ENCODE measurements at regions not wholly inside any gene's neighbourhood (a gene's known extent, or its start where the extent isn't known, plus 50 kb on each side); places are given as distances from the start of the nearest gene placed in this dataset.

GRCh38 chr13:60969656-60970055, 446.0 kb downstream of the PCDH20 start:
- no peak overlapping the region for H3K4me3 ChIP-seq (ENCODE audit: low read depth in 2 of 2, low read length in 1 of 2)
- no peak overlapping the region for H2AFZ ChIP-seq (ENCODE audit: low read depth)
- H4K20me1 ChIP-seq (ENCODE audit: insufficient read depth), result no peaks in the 10 kb centered on the region
- no peak overlapping the region for H3K4me2 ChIP-seq
- no peaks in the 10 kb centered on the region for H3F3A ChIP-seq (replicated peaks; ENCODE audit: insufficient read depth)
- DNase-seq, result no peak
- no peaks in the 10 kb centered on the region for H3K4me1 ChIP-seq (ENCODE audit: control insufficient read depth in 1 of 2, insufficient read depth in 2 of 2, low read depth in 1 of 2, low read length in 1 of 2)
- no peak for TF ChIP-seq NFIC (IDR thresholded peaks at IDR 0.05; ENCODE audit: borderline replicate concordance)
- TF ChIP-seq JUND (IDR thresholded peaks at IDR 0.05), result no peak
- TF ChIP-seq EZH2phosphoT487 (IDR thresholded peaks at IDR 0.05; ENCODE audit: borderline replicate concordance, low read depth), result no peak
- no peak for TF ChIP-seq YY1 (IDR thresholded peaks at IDR 0.05; ENCODE audit: low read depth)
- no peak for TF ChIP-seq SMC3 (IDR thresholded peaks at IDR 0.05; ENCODE audit: low read depth, low read length)
- TF ChIP-seq RXRA (IDR thresholded peaks at IDR 0.05; ENCODE audit: borderline replicate concordance, low read depth), result no peak
- no peak for TF ChIP-seq MEF2A (IDR thresholded peaks at IDR 0.05; ENCODE audit: borderline replicate concordance, low read depth)
- no peak for TF ChIP-seq ZBTB33 (IDR thresholded peaks at IDR 0.05; ENCODE audit: borderline replicate concordance, low read depth)
- H3K27me3 ChIP-seq (ENCODE audit: insufficient read depth), result no peaks in the 10 kb centered on the region
- WGBS (ENCODE audit: low lambda C conversion rate), result 5% methylated on average over 2 of the region's 2 CpGs
- H3K9me2 ChIP-seq, result no peaks in the 10 kb centered on the region
- H3K79me2 ChIP-seq (ENCODE audit: insufficient read depth), result no peaks in the 10 kb centered on the region
- no peak overlapping the region for H3K27ac ChIP-seq (ENCODE audit: low read depth in 2 of 2, low read length in 1 of 2)
- H3K36me3 ChIP-seq (replicated peaks in 1 of 2; ENCODE audit: control insufficient read depth in 1 of 2, insufficient read depth in 2 of 2, low read length in 1 of 2), result no peaks in the 10 kb centered on the region
- no peak overlapping the region for H3K9ac ChIP-seq
- ChIA-PET CTCF (no interaction called here), POLR2A (no interaction called here)
- H3K9me3 ChIP-seq, result no peaks in the 10 kb centered on the region; the same call in 1 of the 2 replicates

- POLR2A ChIA-PET, result no interaction called here
- Histone ChIP-seq H3K4me2 (no peak overlapping the region), H3K27ac (ENCODE audit: low read depth in 2 of 2, low read length in 1 of 2) (no peak overlapping the region), H3F3A (replicated peaks; ENCODE audit: insufficient read depth) (no peaks in the 10 kb centered on the region), H2AFZ (ENCODE audit: low read depth) (no peak overlapping the region), H3K9me3 (no peaks in the 10 kb centered on the region; the same call in 1 of the 2 replicates), H3K4me1 (ENCODE audit: control insufficient read depth in 1 of 2, insufficient read depth in 2 of 2, low read depth in 1 of 2, low read length in 1 of 2) (no peaks in the 10 kb centered on the region), H3K36me3 (replicated peaks in 1 of 2; ENCODE audit: control insufficient read depth in 1 of 2, insufficient read depth in 2 of 2, low read length in 1 of 2) (no peaks in the 10 kb centered on the region), H3K9me2 (no peaks in the 10 kb centered on the region), H3K4me3 (ENCODE audit: low read depth in 2 of 2, low read length in 1 of 2) (no peak overlapping the region), H3K27me3 (ENCODE audit: insufficient read depth) (no peaks in the 10 kb centered on the region), H3K9ac (no peak overlapping the region), H4K20me1 (ENCODE audit: insufficient read depth) (no peaks in the 10 kb centered on the region), H3K79me2 (ENCODE audit: insufficient read depth) (no peaks in the 10 kb centered on the region)
- TF ChIP-seq FOXJ3 (CRISPR knock-in tag; IDR thresholded peaks at IDR 0.05), result no peak
- TF ChIP-seq NFIC (IDR thresholded peaks at IDR 0.05; ENCODE audit: borderline replicate concordance), result no peak
- no peak for TF ChIP-seq FOSL2 (IDR thresholded peaks at IDR 0.05; ENCODE audit: borderline replicate concordance, low read depth)
- no peak for TF ChIP-seq IRF3 (IDR thresholded peaks at IDR 0.05; ENCODE audit: low read depth, low read length)
- TF ChIP-seq POLR2AphosphoS5 (IDR thresholded peaks at IDR 0.05; ENCODE audit: low read depth, low read length), result no peak
- no peak for TF ChIP-seq GATA2 (CRISPR knock-in tag; IDR thresholded peaks at IDR 0.05)
- TF ChIP-seq USF2 (IDR thresholded peaks at IDR 0.05; ENCODE audit: borderline replicate concordance, low read depth, low read length), result no peak
- no peak for TF ChIP-seq TAF1 (IDR thresholded peaks at IDR 0.05; ENCODE audit: borderline replicate concordance, low read depth, low read length)
- no peak for TF ChIP-seq RXRA (IDR thresholded peaks at IDR 0.05; ENCODE audit: borderline replicate concordance, low read depth)
- WGBS (ENCODE audit: low lambda C conversion rate), result 18% methylated on average over 2 of the region's 2 CpGs
- CTCF ChIA-PET, result interaction anchor here (1.7 kb wide), 1 partner anchor 34 kb away, joined by 4 read pairs; no protein-coding TSS in a partner anchor
- no peak for DNase-seq
Observed at GRCh38 chr13:60959427-60959826, 456.2 kb downstream of the PCDH20 start.

All from SK-N-SH (cell line).